ENCODE measurements at regions not wholly inside any gene's neighbourhood (a gene's known extent, or its start where the extent isn't known, plus 50 kb on each side); places are given as distances from the start of the nearest gene placed in this dataset.

GRCh38 chr3:95335517-95335916 is 1272.7 kb downstream of the NSUN3 start:
- TF ChIP-seq CBX5 (IDR thresholded peaks at IDR 0.05; ENCODE audit: borderline replicate concordance, low read depth) (no peak), MXI1 (IDR thresholded peaks at IDR 0.05; ENCODE audit: low read depth, low read length) (no peak), EP300 (IDR thresholded peaks at IDR 0.05; ENCODE audit: low read length) (no peak), EZH2 (IDR thresholded peaks at IDR 0.05; ENCODE audit: borderline replicate concordance, low read depth, low read length) (no peak), ZBTB33 (CRISPR knock-in tag; IDR thresholded peaks at IDR 0.05) (no peak), MLX (CRISPR knock-in tag; conservative IDR thresholded peaks at IDR 0.05) (no peak), CHCHD3 (CRISPR knock-in tag; IDR thresholded peaks at IDR 0.05) (no peak), BRF1 (IDR thresholded peaks at IDR 0.05; ENCODE audit: borderline replicate concordance, extremely low read depth, insufficient read length) (no peak), BHLHE40 (IDR thresholded peaks at IDR 0.05; ENCODE audit: low read length) (no peak), KDM5B (IDR thresholded peaks at IDR 0.05; ENCODE audit: insufficient replicate concordance, low read depth, low read length) (no peak), PKNOX1 (IDR thresholded peaks at IDR 0.05) (no peak), FOSL1 (tag; conservative IDR thresholded peaks at IDR 0.05) (no peak)

Data from K562 (cell line).